ENCODE measurements at regions not wholly inside any gene's neighbourhood (a gene's known extent, or its start where the extent isn't known, plus 50 kb on each side); places are given as distances from the start of the nearest gene placed in this dataset.

DNA sequence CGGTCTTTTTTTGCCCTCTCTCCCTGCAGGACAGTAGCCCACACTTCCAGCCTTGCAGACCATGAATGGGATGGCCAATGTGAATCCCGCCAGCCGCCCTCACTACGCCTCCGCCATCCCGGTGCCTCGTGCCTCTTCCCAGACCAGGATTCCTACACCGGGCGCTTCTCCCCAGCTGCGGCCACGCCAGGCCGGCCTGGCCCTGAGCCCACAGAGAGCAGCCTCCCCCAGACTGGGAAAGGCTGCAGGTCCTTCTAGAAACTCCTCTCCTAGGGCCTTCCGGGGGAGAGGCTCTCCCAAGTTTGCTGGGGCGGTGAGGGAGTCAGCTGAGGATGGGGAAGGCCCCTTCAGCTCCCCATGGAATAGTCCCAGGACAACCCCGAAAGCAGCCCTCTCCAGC is 83.9 kb downstream of the NAV1 start:
- TF ChIP-seq, protein P1, sequence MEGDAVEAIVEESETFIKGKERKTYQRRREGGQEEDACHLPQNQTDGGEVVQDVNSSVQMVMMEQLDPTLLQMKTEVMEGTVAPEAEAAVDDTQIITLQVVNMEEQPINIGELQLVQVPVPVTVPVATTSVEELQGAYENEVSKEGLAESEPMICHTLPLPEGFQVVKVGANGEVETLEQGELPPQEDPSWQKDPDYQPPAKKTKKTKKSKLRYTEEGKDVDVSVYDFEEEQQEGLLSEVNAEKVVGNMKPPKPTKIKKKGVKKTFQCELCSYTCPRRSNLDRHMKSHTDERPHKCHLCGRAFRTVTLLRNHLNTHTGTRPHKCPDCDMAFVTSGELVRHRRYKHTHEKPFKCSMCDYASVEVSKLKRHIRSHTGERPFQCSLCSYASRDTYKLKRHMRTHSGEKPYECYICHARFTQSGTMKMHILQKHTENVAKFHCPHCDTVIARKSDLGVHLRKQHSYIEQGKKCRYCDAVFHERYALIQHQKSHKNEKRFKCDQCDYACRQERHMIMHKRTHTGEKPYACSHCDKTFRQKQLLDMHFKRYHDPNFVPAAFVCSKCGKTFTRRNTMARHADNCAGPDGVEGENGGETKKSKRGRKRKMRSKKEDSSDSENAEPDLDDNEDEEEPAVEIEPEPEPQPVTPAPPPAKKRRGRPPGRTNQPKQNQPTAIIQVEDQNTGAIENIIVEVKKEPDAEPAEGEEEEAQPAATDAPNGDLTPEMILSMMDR (conservative IDR thresholded peaks at IDR 0.05; ENCODE audit: low read depth in 2 of 2) = no peak
- TF ChIP-seq ZNF114 (CRISPR knock-in tag; IDR thresholded peaks at IDR 0.05) = no peak
- no peak for TF ChIP-seq POLR2AphosphoS5 (IDR thresholded peaks at IDR 0.05; ENCODE audit: low read depth)
- TF ChIP-seq, protein P2, sequence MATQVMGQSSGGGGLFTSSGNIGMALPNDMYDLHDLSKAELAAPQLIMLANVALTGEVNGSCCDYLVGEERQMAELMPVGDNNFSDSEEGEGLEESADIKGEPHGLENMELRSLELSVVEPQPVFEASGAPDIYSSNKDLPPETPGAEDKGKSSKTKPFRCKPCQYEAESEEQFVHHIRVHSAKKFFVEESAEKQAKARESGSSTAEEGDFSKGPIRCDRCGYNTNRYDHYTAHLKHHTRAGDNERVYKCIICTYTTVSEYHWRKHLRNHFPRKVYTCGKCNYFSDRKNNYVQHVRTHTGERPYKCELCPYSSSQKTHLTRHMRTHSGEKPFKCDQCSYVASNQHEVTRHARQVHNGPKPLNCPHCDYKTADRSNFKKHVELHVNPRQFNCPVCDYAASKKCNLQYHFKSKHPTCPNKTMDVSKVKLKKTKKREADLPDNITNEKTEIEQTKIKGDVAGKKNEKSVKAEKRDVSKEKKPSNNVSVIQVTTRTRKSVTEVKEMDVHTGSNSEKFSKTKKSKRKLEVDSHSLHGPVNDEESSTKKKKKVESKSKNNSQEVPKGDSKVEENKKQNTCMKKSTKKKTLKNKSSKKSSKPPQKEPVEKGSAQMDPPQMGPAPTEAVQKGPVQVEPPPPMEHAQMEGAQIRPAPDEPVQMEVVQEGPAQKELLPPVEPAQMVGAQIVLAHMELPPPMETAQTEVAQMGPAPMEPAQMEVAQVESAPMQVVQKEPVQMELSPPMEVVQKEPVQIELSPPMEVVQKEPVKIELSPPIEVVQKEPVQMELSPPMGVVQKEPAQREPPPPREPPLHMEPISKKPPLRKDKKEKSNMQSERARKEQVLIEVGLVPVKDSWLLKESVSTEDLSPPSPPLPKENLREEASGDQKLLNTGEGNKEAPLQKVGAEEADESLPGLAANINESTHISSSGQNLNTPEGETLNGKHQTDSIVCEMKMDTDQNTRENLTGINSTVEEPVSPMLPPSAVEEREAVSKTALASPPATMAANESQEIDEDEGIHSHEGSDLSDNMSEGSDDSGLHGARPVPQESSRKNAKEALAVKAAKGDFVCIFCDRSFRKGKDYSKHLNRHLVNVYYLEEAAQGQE (IDR thresholded peaks at IDR 0.05; ENCODE audit: unreplicated experiment) = no peak
- TF ChIP-seq EZH2 (IDR thresholded peaks at IDR 0.05; ENCODE audit: low read depth, unreplicated experiment) = no peak
- no peak for TF ChIP-seq EZH2phosphoT487 (IDR thresholded peaks at IDR 0.05; ENCODE audit: unreplicated experiment)
- no peak for TF ChIP-seq STAT1 (IDR thresholded peaks at IDR 0.05; ENCODE audit: unreplicated experiment)
- TF ChIP-seq, protein P3, sequence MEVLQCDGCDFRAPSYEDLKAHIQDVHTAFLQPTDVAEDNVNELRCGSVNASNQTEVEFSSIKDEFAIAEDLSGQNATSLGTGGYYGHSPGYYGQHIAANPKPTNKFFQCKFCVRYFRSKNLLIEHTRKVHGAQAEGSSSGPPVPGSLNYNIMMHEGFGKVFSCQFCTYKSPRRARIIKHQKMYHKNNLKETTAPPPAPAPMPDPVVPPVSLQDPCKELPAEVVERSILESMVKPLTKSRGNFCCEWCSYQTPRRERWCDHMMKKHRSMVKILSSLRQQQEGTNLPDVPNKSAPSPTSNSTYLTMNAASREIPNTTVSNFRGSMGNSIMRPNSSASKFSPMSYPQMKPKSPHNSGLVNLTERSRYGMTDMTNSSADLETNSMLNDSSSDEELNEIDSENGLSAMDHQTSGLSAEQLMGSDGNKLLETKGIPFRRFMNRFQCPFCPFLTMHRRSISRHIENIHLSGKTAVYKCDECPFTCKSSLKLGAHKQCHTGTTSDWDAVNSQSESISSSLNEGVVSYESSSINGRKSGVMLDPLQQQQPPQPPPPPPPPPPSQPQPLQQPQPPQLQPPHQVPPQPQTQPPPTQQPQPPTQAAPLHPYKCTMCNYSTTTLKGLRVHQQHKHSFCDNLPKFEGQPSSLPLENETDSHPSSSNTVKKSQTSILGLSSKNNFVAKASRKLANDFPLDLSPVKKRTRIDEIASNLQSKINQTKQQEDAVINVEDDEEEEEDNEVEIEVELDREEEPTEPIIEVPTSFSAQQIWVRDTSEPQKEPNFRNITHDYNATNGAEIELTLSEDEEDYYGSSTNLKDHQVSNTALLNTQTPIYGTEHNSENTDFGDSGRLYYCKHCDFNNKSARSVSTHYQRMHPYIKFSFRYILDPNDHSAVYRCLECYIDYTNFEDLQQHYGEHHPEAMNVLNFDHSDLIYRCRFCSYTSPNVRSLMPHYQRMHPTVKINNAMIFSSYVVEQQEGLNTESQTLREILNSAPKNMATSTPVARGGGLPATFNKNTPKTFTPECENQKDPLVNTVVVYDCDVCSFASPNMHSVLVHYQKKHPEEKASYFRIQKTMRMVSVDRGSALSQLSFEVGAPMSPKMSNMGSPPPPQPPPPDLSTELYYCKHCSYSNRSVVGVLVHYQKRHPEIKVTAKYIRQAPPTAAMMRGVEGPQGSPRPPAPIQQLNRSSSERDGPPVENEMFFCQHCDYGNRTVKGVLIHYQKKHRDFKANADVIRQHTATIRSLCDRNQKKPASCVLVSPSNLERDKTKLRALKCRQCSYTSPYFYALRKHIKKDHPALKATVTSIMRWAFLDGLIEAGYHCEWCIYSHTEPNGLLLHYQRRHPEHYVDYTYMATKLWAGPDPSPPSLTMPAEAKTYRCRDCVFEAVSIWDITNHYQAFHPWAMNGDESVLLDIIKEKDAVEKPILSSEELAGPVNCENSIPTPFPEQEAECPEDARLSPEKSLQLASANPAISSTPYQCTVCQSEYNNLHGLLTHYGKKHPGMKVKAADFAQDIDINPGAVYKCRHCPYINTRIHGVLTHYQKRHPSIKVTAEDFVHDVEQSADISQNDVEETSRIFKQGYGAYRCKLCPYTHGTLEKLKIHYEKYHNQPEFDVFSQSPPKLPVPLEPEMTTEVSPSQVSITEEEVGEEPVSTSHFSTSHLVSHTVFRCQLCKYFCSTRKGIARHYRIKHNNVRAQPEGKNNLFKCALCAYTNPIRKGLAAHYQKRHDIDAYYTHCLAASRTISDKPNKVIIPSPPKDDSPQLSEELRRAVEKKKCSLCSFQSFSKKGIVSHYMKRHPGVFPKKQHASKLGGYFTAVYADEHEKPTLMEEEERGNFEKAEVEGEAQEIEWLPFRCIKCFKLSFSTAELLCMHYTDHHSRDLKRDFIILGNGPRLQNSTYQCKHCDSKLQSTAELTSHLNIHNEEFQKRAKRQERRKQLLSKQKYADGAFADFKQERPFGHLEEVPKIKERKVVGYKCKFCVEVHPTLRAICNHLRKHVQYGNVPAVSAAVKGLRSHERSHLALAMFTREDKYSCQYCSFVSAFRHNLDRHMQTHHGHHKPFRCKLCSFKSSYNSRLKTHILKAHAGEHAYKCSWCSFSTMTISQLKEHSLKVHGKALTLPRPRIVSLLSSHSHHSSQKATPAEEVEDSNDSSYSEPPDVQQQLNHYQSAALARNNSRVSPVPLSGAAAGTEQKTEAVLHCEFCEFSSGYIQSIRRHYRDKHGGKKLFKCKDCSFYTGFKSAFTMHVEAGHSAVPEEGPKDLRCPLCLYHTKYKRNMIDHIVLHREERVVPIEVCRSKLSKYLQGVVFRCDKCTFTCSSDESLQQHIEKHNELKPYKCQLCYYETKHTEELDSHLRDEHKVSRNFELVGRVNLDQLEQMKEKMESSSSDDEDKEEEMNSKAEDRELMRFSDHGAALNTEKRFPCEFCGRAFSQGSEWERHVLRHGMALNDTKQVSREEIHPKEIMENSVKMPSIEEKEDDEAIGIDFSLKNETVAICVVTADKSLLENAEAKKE (CRISPR knock-in tag; IDR thresholded peaks at IDR 0.05) = no peak
- no peak for TF ChIP-seq CREB1 (CRISPR knock-in tag; IDR thresholded peaks at IDR 0.05; ENCODE audit: low read depth)
- no peak for TF ChIP-seq NANOG (IDR thresholded peaks at IDR 0.05; ENCODE audit: borderline replicate concordance)
- no peak for TF ChIP-seq JUNB (IDR thresholded peaks at IDR 0.05; ENCODE audit: unreplicated experiment)
- no peak for TF ChIP-seq ZNF331 (CRISPR knock-in tag; IDR thresholded peaks at IDR 0.05; ENCODE audit: low read depth)
- TF ChIP-seq, protein P4, sequence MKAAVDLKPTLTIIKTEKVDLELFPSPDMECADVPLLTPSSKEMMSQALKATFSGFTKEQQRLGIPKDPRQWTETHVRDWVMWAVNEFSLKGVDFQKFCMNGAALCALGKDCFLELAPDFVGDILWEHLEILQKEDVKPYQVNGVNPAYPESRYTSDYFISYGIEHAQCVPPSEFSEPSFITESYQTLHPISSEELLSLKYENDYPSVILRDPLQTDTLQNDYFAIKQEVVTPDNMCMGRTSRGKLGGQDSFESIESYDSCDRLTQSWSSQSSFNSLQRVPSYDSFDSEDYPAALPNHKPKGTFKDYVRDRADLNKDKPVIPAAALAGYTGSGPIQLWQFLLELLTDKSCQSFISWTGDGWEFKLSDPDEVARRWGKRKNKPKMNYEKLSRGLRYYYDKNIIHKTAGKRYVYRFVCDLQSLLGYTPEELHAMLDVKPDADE (IDR thresholded peaks at IDR 0.05) = no peak
